GM23338 (cell line): ENCODE measurements at regions not wholly inside any gene's neighbourhood (a gene's known extent, or its start where the extent isn't known, plus 50 kb on each side); places are given as distances from the start of the nearest gene placed in this dataset.

Source experiments
- ATAC-seq: fragments of 200-7000 bp; cut with Tn5 transposase; 3 replicates; pipeline ENCODE4 v1.9.1; 2020
- DNase-seq: peaks from one replicate; pipeline ENCODE4 v3.0.0-alpha.2; 2015; ENCODE audit warnings: low spot score
- H2AFZ ChIP-seq: fragments of 200-600 bp; sonication (generic); 2 replicates; pipeline ENCODE4 v1.8.0; 2016; ENCODE audit warnings: antibody characterized with exemption, mild to moderate bottlenecking, moderate library complexity
- H3F3A ChIP-seq: fragments of 200-600 bp; sonication (generic); replicated peaks from 2 replicates; pipeline ENCODE4 v1.8.0; 2017; ENCODE audit warnings: antibody characterized with exemption, mixed run types, low read depth
- H3K27ac ChIP-seq: fragments of 200-600 bp; sonication (generic); 2 replicates; pipeline ENCODE4 v1.6.1; 2016; ENCODE audit warnings: low read depth
- H3K27me3 ChIP-seq: fragments of 200-600 bp; sonication (generic); 2 replicates; pipeline ENCODE4 v1.8.0; 2016; ENCODE audit warnings: mild to moderate bottlenecking, mixed run types, moderate library complexity; ENCODE audit not compliant: insufficient read depth
- H3K36me3 ChIP-seq: fragments of 200-600 bp; sonication (generic); 2 replicates; pipeline ENCODE4 v1.8.0; 2016; ENCODE audit warnings: mild to moderate bottlenecking; ENCODE audit not compliant: insufficient read depth
- H3K4me1 ChIP-seq: fragments of 200-600 bp; sonication (generic); 2 replicates; pipeline ENCODE4 v1.8.0; 2016; ENCODE audit warnings: mild to moderate bottlenecking, moderate library complexity; ENCODE audit not compliant: insufficient read depth
- H3K4me2 ChIP-seq: fragments of 200-600 bp; sonication (generic); 2 replicates; pipeline ENCODE4 v1.7.1; 2017; ENCODE audit warnings: mixed run types
- H3K4me3 ChIP-seq: fragments of 200-600 bp; sonication (generic); 2 replicates; pipeline ENCODE4 v1.6.1; 2016; ENCODE audit warnings: mixed run types
- H3K79me2 ChIP-seq: fragments of 200-600 bp; sonication (generic); replicated peaks from 2 replicates; pipeline ENCODE4 v1.8.0; 2017; ENCODE audit warnings: mild to moderate bottlenecking; ENCODE audit not compliant: insufficient read depth
- H3K9me2 ChIP-seq: fragments of 200-600 bp; sonication (generic); 2 replicates; pipeline ENCODE4 v1.8.0; 2017; ENCODE audit not compliant: insufficient read depth
- H4K20me1 ChIP-seq: fragments of 200-600 bp; sonication (generic); replicated peaks from 2 replicates; pipeline ENCODE4 v1.8.0; 2017; ENCODE audit warnings: mild to moderate bottlenecking; ENCODE audit not compliant: insufficient read depth
- H3K27ac Mint-ChIP-seq: 2 replicates; pipeline ENCODE4 v1.8.0; 2020; ENCODE audit warnings: inconsistent platforms, mild to moderate bottlenecking, moderate library complexity, mixed read lengths
- H3K27me3 Mint-ChIP-seq: 3 replicates; pipeline ENCODE4 v1.8.0; 2022; ENCODE audit warnings: low read depth, mild to moderate bottlenecking, moderate library complexity, mixed read lengths, inconsistent platforms; ENCODE audit not compliant: insufficient read depth, poor library complexity
- H3K36me3 Mint-ChIP-seq: 3 replicates; pipeline ENCODE4 v1.8.0; 2021; ENCODE audit warnings: low read depth, mild to moderate bottlenecking, inconsistent platforms, moderate library complexity, mixed read lengths
- H3K4me1 Mint-ChIP-seq: 3 replicates; pipeline ENCODE4 v1.8.0; 2020; ENCODE audit warnings: mild to moderate bottlenecking, inconsistent platforms, mixed read lengths
- H3K4me3 Mint-ChIP-seq: 3 replicates; pipeline ENCODE4 v1.8.0; 2021; ENCODE audit warnings: moderate library complexity, mild to moderate bottlenecking, inconsistent platforms, mixed read lengths
- H3K9me3 Mint-ChIP-seq: 3 replicates; pipeline ENCODE4 v1.8.0; 2020; ENCODE audit warnings: moderate library complexity, mild to moderate bottlenecking, inconsistent platforms, mixed read lengths
- CREB1 ChIP-seq: fragments of 250-450 bp; sonication (Bioruptor Pico); IDR thresholded peaks from 2 replicates; pipeline ENCODE4 v1.5.0; 2020; ENCODE audit warnings: low read depth, mild to moderate bottlenecking, moderate library complexity
- CTCF ChIP-seq, 2 experiments: fragments of 200-600 bp in 1 of 2; sonication (generic) in 1 of 2; conservative IDR thresholded peaks; 2 replicates each; pipeline versions ENCODE4 v1.5.1 to v1.6.1; 2016 to 2017; ENCODE audit warnings: antibody characterized with exemption in 2 of 2, low read depth in 2 of 2, mild to moderate bottlenecking in 2 of 2, moderate library complexity in 1 of 2
- ETS1 ChIP-seq: IDR thresholded peaks from 2 replicates; pipeline ENCODE4 v1.6.1; 2016; ENCODE audit warnings: antibody characterized with exemption
- EZH2 ChIP-seq: fragments of 200-600 bp; sonication (generic); IDR thresholded peaks from one replicate; pipeline ENCODE4 v1.8.0; 2017; ENCODE audit warnings: antibody characterized with exemption, mild to moderate bottlenecking, low read depth; ENCODE audit not compliant: unreplicated experiment
- NANOG ChIP-seq: IDR thresholded peaks from 2 replicates; pipeline ENCODE4 v1.6.1; 2016; ENCODE audit warnings: antibody characterized with exemption, borderline replicate concordance
- ZNF331 ChIP-seq: fragments of 250-450 bp; sonication (Bioruptor Pico); IDR thresholded peaks from 2 replicates; pipeline ENCODE4 v1.5.0; 2020; ENCODE audit warnings: low read depth, mild to moderate bottlenecking, moderate library complexity
- TF ChIP-seq, protein P1 (sequence below): fragments of 250-450 bp; sonication (Bioruptor Pico); IDR thresholded peaks from 2 replicates; pipeline ENCODE4 v1.5.0; 2020; ENCODE audit warnings: mild to moderate bottlenecking, moderate library complexity

DNA sequence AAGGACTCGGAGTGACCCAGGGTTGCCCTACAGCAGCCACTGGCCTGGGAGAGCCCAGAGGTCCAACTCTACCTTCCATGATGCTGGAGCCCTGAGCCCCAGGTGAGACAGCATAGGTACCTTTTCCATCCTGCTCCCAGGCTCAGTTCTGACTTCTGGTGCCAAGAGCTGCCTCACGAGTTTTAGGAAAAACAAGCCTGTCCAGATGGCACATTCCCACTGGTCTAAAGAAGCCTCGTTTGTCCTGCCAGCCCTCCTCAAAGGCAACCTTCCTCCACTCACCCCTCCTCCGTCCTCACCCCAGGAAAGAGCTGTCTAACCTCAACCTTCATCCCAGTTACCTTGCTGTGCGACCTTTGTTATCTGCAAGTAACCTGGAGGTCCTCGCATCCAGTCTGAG, 53.5 kb upstream of the PRELP start (continued):
- TF ChIP-seq, protein P1, sequence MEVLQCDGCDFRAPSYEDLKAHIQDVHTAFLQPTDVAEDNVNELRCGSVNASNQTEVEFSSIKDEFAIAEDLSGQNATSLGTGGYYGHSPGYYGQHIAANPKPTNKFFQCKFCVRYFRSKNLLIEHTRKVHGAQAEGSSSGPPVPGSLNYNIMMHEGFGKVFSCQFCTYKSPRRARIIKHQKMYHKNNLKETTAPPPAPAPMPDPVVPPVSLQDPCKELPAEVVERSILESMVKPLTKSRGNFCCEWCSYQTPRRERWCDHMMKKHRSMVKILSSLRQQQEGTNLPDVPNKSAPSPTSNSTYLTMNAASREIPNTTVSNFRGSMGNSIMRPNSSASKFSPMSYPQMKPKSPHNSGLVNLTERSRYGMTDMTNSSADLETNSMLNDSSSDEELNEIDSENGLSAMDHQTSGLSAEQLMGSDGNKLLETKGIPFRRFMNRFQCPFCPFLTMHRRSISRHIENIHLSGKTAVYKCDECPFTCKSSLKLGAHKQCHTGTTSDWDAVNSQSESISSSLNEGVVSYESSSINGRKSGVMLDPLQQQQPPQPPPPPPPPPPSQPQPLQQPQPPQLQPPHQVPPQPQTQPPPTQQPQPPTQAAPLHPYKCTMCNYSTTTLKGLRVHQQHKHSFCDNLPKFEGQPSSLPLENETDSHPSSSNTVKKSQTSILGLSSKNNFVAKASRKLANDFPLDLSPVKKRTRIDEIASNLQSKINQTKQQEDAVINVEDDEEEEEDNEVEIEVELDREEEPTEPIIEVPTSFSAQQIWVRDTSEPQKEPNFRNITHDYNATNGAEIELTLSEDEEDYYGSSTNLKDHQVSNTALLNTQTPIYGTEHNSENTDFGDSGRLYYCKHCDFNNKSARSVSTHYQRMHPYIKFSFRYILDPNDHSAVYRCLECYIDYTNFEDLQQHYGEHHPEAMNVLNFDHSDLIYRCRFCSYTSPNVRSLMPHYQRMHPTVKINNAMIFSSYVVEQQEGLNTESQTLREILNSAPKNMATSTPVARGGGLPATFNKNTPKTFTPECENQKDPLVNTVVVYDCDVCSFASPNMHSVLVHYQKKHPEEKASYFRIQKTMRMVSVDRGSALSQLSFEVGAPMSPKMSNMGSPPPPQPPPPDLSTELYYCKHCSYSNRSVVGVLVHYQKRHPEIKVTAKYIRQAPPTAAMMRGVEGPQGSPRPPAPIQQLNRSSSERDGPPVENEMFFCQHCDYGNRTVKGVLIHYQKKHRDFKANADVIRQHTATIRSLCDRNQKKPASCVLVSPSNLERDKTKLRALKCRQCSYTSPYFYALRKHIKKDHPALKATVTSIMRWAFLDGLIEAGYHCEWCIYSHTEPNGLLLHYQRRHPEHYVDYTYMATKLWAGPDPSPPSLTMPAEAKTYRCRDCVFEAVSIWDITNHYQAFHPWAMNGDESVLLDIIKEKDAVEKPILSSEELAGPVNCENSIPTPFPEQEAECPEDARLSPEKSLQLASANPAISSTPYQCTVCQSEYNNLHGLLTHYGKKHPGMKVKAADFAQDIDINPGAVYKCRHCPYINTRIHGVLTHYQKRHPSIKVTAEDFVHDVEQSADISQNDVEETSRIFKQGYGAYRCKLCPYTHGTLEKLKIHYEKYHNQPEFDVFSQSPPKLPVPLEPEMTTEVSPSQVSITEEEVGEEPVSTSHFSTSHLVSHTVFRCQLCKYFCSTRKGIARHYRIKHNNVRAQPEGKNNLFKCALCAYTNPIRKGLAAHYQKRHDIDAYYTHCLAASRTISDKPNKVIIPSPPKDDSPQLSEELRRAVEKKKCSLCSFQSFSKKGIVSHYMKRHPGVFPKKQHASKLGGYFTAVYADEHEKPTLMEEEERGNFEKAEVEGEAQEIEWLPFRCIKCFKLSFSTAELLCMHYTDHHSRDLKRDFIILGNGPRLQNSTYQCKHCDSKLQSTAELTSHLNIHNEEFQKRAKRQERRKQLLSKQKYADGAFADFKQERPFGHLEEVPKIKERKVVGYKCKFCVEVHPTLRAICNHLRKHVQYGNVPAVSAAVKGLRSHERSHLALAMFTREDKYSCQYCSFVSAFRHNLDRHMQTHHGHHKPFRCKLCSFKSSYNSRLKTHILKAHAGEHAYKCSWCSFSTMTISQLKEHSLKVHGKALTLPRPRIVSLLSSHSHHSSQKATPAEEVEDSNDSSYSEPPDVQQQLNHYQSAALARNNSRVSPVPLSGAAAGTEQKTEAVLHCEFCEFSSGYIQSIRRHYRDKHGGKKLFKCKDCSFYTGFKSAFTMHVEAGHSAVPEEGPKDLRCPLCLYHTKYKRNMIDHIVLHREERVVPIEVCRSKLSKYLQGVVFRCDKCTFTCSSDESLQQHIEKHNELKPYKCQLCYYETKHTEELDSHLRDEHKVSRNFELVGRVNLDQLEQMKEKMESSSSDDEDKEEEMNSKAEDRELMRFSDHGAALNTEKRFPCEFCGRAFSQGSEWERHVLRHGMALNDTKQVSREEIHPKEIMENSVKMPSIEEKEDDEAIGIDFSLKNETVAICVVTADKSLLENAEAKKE: no peak

GRCh38 chr1:203422656-203423055, 53.0 kb upstream of the PRELP start:
- Histone ChIP-seq H2AFZ (no peak overlapping the region; the same call in 1 of the 2 replicates), H3K36me3 (no peaks in the 10 kb centered on the region), H3K9me2 (0 out of 2 replicates have a peak, but pooled peaks cover 12% of the 10 kb centered on the region), H3F3A (no peaks in the 10 kb centered on the region), H3K27me3 (no peaks in the 10 kb centered on the region), H3K4me2 (no peak overlapping the region), H4K20me1 (no peaks in the 10 kb centered on the region), H3K4me1 (peaks cover 2% of the 10 kb centered on the region; the same call in 1 of the 2 replicates), H3K79me2 (no peaks in the 10 kb centered on the region), H3K27ac (no peak overlapping the region), H3K4me3 (no peak overlapping the region)
- Mint-ChIP-seq H3K36me3 (no peaks in the 10 kb centered on the region), H3K27ac (no peak overlapping the region), H3K27me3 (peaks cover 13% of the 10 kb centered on the region), H3K9me3 (no peaks in the 10 kb centered on the region; the same call in 2 of the 3 replicates), H3K4me3 (no peak overlapping the region), H3K4me1 (peaks cover 7% of the 10 kb centered on the region; the same call in 2 of the 3 replicates)
- ATAC-seq: no peak
- TF ChIP-seq ZNF331 (no peak), CREB1 (no peak), NANOG (no peak), EZH2 (no peak), CTCF (conservative IDR thresholded peaks at IDR 0.05; ENCODE audit: low read depth in 2 of 2) (no peak), ETS1 (no peak)
- DNase-seq: no peak
